Fibroblast of lung (primary cell): ENCODE measurements at regions not wholly inside any gene's neighbourhood (a gene's known extent, or its start where the extent isn't known, plus 50 kb on each side); places are given as distances from the start of the nearest gene placed in this dataset.

Source experiments
- DNase-seq, 2 donors: peaks; one replicate each; pipeline versions ENCODE4 v3.0.0 to v3.0.0-alpha.2; 2010; ENCODE audit warnings: low read depth in 2 of 2
- H2AFZ ChIP-seq: 2 replicates; pipeline ENCODE4 v1.5.1; 2012; ENCODE audit warnings: low read length, control low read depth, inconsistent platforms
- H3K27ac ChIP-seq: 2 replicates; pipeline ENCODE4 v1.5.1; 2011; ENCODE audit warnings: low read length, control low read depth; ENCODE audit not compliant: insufficient read depth
- H3K27me3 ChIP-seq: 2 replicates; pipeline ENCODE4 v1.5.1; 2011; ENCODE audit warnings: mild to moderate bottlenecking, low read length; ENCODE audit not compliant: control insufficient read depth, insufficient read depth
- H3K36me3 ChIP-seq: 2 replicates; pipeline ENCODE4 v1.5.1; 2011; ENCODE audit warnings: low read length; ENCODE audit not compliant: control insufficient read depth, insufficient read depth
- H3K4me1 ChIP-seq: 2 replicates; pipeline ENCODE4 v1.5.1; 2011; ENCODE audit warnings: low read length; ENCODE audit not compliant: control insufficient read depth, insufficient read depth; ENCODE audit errors: extremely low read depth
- H3K4me2 ChIP-seq: 2 replicates; pipeline ENCODE4 v1.5.1; 2011; ENCODE audit warnings: low read length, control low read depth; ENCODE audit not compliant: insufficient read depth; ENCODE audit errors: extremely low read depth
- H3K4me3 ChIP-seq, 4 experiments: fragments of 200-600 bp in 1 of 4; sonication (generic) in 1 of 4; replicated peaks in 1 of 4; 2 replicates each; pipeline ENCODE4 v1.5.1; 2011 to 2016; ENCODE audit warnings: low read length in 4 of 4, low read depth in 3 of 4, mild to moderate bottlenecking in 3 of 4, control low read depth in 2 of 4, inconsistent platforms in 1 of 4, mixed read lengths in 1 of 4; ENCODE audit not compliant: insufficient read depth in 1 of 4; ENCODE audit errors: control extremely low read depth in 1 of 4
- H3K79me2 ChIP-seq: 2 replicates; pipeline ENCODE4 v1.5.1; 2012; ENCODE audit warnings: mild to moderate bottlenecking, low read length, inconsistent platforms; ENCODE audit not compliant: control insufficient read depth, insufficient read depth
- H3K9ac ChIP-seq: 2 replicates; pipeline ENCODE4 v1.5.1; 2011; ENCODE audit warnings: mild to moderate bottlenecking, low read length, control low read depth; ENCODE audit not compliant: insufficient read depth
- H3K9me3 ChIP-seq: 2 replicates; pipeline ENCODE4 v1.5.1; 2012; ENCODE audit warnings: low read depth, low read length; ENCODE audit not compliant: control insufficient read depth, insufficient read depth
- H4K20me1 ChIP-seq: 2 replicates; pipeline ENCODE4 v1.5.1; 2011; ENCODE audit warnings: low read length; ENCODE audit not compliant: control insufficient read depth, insufficient read depth; ENCODE audit errors: extremely low read depth
- EZH2 ChIP-seq: IDR thresholded peaks from 2 replicates; pipeline ENCODE4 v1.5.1; 2012; ENCODE audit warnings: low read length, control low read depth, mild to moderate bottlenecking; ENCODE audit errors: missing control alignments
- TF ChIP-seq, protein P1 (sequence below), 2 donors: IDR thresholded peaks in 1 of 2; conservative IDR thresholded peaks in 1 of 2; 1 replicate in 1 of 2; 2 replicates in 1 of 2; pipeline ENCODE4 v1.5.1; 2011 to 2012; ENCODE audit warnings: low read length in 2 of 2, control low read depth in 1 of 2, inconsistent platforms in 1 of 2, low read depth in 1 of 2, mild to moderate bottlenecking in 1 of 2

DNA sequence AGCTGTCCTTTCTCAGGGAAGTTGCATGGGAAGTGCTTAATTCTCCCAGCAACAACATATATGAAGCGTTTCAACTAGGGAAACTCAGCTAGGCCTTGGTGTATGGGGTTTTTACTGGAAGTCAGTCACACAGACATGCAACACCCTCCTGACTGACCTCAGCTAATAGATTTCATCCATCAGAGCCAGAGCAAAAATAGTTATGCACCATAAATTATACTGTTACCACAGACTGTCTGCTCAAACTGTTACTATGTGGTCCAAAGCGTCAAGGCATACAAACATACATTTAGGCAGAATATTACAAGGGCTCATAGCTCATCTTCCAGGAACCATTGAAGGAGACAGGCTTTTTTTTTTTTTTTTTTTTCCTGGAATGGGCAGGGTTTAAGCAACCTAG, 417.9 kb downstream of the ANKRD7 start:
- no peak overlapping the region for H3K4me3 ChIP-seq
- H3K27ac ChIP-seq: no peak overlapping the region
- H3K9ac ChIP-seq: no peak overlapping the region
- TF ChIP-seq, protein P1, sequence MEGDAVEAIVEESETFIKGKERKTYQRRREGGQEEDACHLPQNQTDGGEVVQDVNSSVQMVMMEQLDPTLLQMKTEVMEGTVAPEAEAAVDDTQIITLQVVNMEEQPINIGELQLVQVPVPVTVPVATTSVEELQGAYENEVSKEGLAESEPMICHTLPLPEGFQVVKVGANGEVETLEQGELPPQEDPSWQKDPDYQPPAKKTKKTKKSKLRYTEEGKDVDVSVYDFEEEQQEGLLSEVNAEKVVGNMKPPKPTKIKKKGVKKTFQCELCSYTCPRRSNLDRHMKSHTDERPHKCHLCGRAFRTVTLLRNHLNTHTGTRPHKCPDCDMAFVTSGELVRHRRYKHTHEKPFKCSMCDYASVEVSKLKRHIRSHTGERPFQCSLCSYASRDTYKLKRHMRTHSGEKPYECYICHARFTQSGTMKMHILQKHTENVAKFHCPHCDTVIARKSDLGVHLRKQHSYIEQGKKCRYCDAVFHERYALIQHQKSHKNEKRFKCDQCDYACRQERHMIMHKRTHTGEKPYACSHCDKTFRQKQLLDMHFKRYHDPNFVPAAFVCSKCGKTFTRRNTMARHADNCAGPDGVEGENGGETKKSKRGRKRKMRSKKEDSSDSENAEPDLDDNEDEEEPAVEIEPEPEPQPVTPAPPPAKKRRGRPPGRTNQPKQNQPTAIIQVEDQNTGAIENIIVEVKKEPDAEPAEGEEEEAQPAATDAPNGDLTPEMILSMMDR (conservative IDR thresholded peaks at IDR 0.05 in 1 of 2, IDR thresholded peaks at IDR 0.05 in 1 of 2; ENCODE audit: low read depth in 1 of 2, low read length in 2 of 2): no peak
- no peak for TF ChIP-seq EZH2
- no peaks in the 10 kb centered on the region for H3K9me3 ChIP-seq
- H4K20me1 ChIP-seq: no peaks in the 10 kb centered on the region
- no peaks in the 10 kb centered on the region for H3K4me1 ChIP-seq
- H3K36me3 ChIP-seq: no peaks in the 10 kb centered on the region
- no peaks in the 10 kb centered on the region for H3K79me2 ChIP-seq
- no peaks in the 10 kb centered on the region for H3K27me3 ChIP-seq
- no peak overlapping the region for H2AFZ ChIP-seq
- no peak overlapping the region for H3K4me2 ChIP-seq
- DNase-seq: no peak

DNA sequence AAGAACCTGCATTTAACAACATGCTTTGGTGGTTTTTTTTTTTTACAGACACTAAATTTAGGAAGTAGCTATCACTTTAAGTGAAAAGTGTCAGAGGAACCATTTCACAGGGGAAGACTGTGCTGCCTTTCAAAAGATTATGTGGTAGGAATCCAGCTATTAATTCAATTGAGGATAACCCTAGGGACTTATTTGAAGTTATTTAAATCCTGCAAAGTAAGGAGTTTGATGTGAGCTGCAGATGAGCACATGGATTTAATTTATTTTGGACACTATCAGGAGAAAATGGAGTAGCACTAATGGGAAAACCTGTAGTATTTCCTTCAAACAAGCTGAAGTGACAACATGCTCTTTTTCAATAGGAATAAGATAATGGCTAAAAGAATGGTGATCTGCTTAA, 419.8 kb downstream of the ANKRD7 start:
- H3K36me3 ChIP-seq: no peaks in the 10 kb centered on the region
- no peaks in the 10 kb centered on the region for H4K20me1 ChIP-seq
- no peak overlapping the region for H3K9ac ChIP-seq
- no peaks in the 10 kb centered on the region for H3K27me3 ChIP-seq
- H3K9me3 ChIP-seq: no peaks in the 10 kb centered on the region
- H3K27ac ChIP-seq: no peak overlapping the region
- no peaks in the 10 kb centered on the region for H3K4me1 ChIP-seq
- no peak overlapping the region for H3K4me3 ChIP-seq
- H3K79me2 ChIP-seq: no peaks in the 10 kb centered on the region
- H3K4me2 ChIP-seq: no peak overlapping the region
- H2AFZ ChIP-seq: no peak overlapping the region
- no peak for TF ChIP-seq EZH2
- TF ChIP-seq, protein P1 (conservative IDR thresholded peaks at IDR 0.05 in 1 of 2, IDR thresholded peaks at IDR 0.05 in 1 of 2; ENCODE audit: low read depth in 1 of 2, low read length in 2 of 2): no peak
- DNase-seq: no peak

DNA sequence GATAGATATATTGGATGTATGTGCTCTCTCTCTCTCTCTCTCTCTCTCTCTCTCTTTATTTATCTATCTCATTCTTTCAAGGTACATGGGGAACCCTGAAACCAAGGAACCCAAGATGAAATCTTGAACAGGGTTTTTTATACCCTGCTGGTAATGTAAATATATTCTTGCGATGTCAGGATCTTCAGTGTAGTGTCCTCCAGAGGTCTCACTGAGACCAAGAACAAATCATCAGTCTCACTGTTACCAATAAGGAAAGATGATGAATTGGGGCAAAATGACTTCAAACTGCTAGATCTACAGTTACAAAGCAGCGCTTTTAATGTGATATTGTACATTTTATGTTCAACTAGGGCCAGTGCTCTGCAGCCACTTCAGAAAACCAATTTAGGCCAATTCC, 423.5 kb downstream of the ANKRD7 start:
- H3K36me3 ChIP-seq: no peaks in the 10 kb centered on the region
- H2AFZ ChIP-seq: no peak overlapping the region
- H3K9me3 ChIP-seq: no peaks in the 10 kb centered on the region
- H3K27ac ChIP-seq: no peak overlapping the region
- TF ChIP-seq EZH2: no peak
- TF ChIP-seq, protein P1 (conservative IDR thresholded peaks at IDR 0.05 in 1 of 2, IDR thresholded peaks at IDR 0.05 in 1 of 2; ENCODE audit: low read depth in 1 of 2, low read length in 2 of 2): no peak
- no peaks in the 10 kb centered on the region for H3K79me2 ChIP-seq
- H3K4me1 ChIP-seq: no peaks in the 10 kb centered on the region
- no peak overlapping the region for H3K4me3 ChIP-seq
- no peak overlapping the region for H3K9ac ChIP-seq
- H3K27me3 ChIP-seq: no peaks in the 10 kb centered on the region
- DNase-seq: no peak
- no peak overlapping the region for H3K4me2 ChIP-seq
- no peaks in the 10 kb centered on the region for H4K20me1 ChIP-seq
